ENCODE measurements at regions not wholly inside any gene's neighbourhood (a gene's known extent, or its start where the extent isn't known, plus 50 kb on each side); places are given as distances from the start of the nearest gene placed in this dataset.
A peak's percentile ranks its signal among the peaks of the same experiment; 100 is the strongest.

DNA sequence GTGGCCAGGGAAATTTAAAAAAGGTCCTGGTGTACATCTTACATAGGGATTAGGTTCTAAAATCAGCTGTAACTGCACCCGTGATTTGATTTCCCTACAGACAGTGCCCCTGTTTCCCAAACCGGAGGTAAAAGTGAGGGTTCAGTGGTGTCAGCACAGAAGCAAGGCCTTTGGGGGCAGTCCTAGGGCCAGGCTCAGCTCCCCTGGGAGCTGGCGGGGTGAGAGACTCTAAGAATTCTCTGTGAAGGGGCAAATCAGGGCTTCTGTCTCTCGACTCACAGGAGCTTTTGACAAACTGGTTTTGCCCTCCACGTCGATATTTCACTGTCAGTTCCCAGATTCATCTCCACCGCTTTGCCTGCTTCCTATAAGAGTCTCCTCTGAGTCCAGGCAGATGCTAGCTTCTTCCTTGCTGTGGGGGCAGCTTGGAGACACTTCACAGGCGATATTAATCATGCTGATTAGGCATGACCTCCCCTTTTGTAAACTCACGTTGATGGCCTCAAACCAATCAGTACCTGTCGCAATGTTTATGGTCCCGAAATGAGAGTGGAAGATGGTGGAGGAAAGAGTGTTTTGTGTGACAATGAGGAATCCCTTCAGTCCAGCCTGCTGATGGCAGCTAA, 234.2 kb upstream of the TOX3 start:
- no peak for TF ChIP-seq CTCF (IDR thresholded peaks at IDR 0.05)
- intact Hi-C loops (cut with DNase I): no loop called here

GRCh38 chr16:52773026-52773425, 226.1 kb upstream of the TOX3 start:
- no peak for ATAC-seq
- no peaks in the 10 kb centered on the region for H3K36me3 ChIP-seq
- H3K27ac ChIP-seq: no peak overlapping the region
- H3K4me3 ChIP-seq: no peak overlapping the region
- H3K27me3 ChIP-seq (ENCODE audit: low read depth): no peaks in the 10 kb centered on the region
- intact Hi-C loops (cut with DNase I): no loop called here
- no peak for TF ChIP-seq CTCF (IDR thresholded peaks at IDR 0.05)
- no peaks in the 10 kb centered on the region for H3K9me3 ChIP-seq
- DNase-seq: no peak
- H3K4me1 ChIP-seq: no peaks in the 10 kb centered on the region

More for the DNA sequence above, 234.2 kb upstream of the TOX3 start:
- no peak overlapping the region for H3K27ac ChIP-seq
- no peaks in the 10 kb centered on the region for H3K36me3 ChIP-seq
- no peaks in the 10 kb centered on the region for H3K27me3 ChIP-seq (ENCODE audit: low read depth)
- ATAC-seq (no peak), DNase-seq (no peak)
- H3K9me3 ChIP-seq: no peaks in the 10 kb centered on the region
- no peaks in the 10 kb centered on the region for H3K4me1 ChIP-seq
- no peak overlapping the region for H3K4me3 ChIP-seq

DNA sequence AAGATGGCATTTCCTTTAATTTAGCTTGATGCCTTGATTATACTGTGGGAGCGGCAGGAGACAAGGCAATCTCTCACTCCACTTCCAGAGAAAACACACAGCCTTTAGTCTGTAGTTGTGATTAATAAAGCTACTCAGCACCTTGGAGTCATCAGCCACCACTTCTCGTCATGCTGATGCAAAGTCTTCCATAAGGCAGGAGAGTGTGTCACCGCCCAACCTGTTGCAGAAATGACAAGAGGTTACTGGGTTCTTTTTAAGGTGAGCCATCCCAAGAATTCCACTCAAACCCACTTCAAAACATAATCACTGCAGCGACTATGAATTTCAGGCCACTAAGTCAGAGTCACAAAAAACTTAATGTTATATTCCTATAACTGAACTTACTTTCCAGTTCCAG, 223.9 kb upstream of the TOX3 start:
- no peaks in the 10 kb centered on the region for H3K4me1 ChIP-seq
- no peak overlapping the region for H3K4me3 ChIP-seq
- no peaks in the 10 kb centered on the region for H3K36me3 ChIP-seq
- ATAC-seq (peak; percentile 80 to 94), DNase-seq (no peak)
- H3K27ac ChIP-seq: no peak overlapping the region
- TF ChIP-seq CTCF (IDR thresholded peaks at IDR 0.05): no peak
- no peaks in the 10 kb centered on the region for H3K27me3 ChIP-seq (ENCODE audit: low read depth)
- intact Hi-C loops (cut with DNase I): no loop called here
- H3K9me3 ChIP-seq: no peaks in the 10 kb centered on the region

DNA sequence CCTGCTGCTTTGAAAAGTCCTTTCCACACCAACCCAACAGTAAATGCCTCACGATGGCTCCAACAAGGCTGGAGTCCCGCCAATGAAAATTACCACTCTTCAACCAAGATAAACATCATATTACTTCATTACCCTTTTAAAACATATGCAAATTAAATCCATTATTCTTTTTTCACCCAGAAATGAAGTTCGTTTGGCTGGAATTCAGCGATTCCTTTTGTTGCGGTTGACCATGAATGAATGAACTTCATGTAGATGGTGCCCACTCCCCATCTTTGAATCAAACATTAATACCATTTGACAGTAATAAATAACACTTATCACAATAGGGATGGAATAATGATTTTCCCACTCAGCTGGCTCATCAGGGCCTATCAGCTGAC, 211.5 kb upstream of the TOX3 start:
- ATAC-seq (no peak), DNase-seq (no peak)
- Histone ChIP-seq H3K36me3 (no peaks in the 10 kb centered on the region), H3K4me1 (no peaks in the 10 kb centered on the region), H3K4me3 (no peak overlapping the region), H3K27me3 (ENCODE audit: low read depth) (no peaks in the 10 kb centered on the region), H3K27ac (no peak overlapping the region), H3K9me3 (no peaks in the 10 kb centered on the region)
- TF ChIP-seq CTCF (IDR thresholded peaks at IDR 0.05): no peak
- intact Hi-C loops (cut with DNase I): no loop called here

GRCh38 chr16:52757746-52758472, 211.0 kb upstream of the TOX3 start:
- no peak for TF ChIP-seq CTCF (IDR thresholded peaks at IDR 0.05)

More at GRCh38 chr16:52757746-52758472, 211.0 kb upstream of the TOX3 start:
- no peak for ATAC-seq
- Histone ChIP-seq H3K9me3 (no peaks in the 10 kb centered on the region), H3K36me3 (no peaks in the 10 kb centered on the region), H3K27ac (no peak overlapping the region), H3K4me1 (no peaks in the 10 kb centered on the region), H3K4me3 (no peak overlapping the region), H3K27me3 (ENCODE audit: low read depth) (no peaks in the 10 kb centered on the region)
- intact Hi-C loops (cut with DNase I): no loop called here
- no peak for DNase-seq

Data from lower lobe of right lung (tissue), 2 donors.